HG03378 (cell line): ENCODE measurements at regions not wholly inside any gene's neighbourhood (a gene's known extent, or its start where the extent isn't known, plus 50 kb on each side); places are given as distances from the start of the nearest gene placed in this dataset.

Source experiments
- ATAC-seq: cut with Tn5 transposase; IDR thresholded peaks from one replicate; pipeline ENCODE4 v1.9.1; 2021; ENCODE audit warnings: mild to moderate bottlenecking, moderate library complexity; ENCODE audit not compliant: unreplicated experiment

DNA sequence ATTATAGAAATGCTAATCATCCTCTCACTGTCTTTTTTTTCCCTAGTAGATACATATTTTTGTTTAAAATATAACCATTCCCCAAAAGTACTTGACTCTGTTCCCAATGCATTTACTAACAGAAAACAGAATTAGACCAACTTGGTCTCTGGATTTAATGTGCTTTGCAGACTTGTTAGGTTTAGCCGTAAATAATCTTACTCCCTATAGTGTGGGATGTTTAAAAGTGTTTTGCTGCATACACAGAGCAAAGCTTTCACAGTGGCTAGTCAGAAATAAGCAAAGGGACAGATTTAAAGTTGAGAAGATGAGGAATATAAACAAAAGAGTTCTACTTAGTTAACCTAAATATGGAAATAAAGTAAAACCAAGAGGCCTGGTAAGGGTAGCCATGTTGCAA, 527.5 kb downstream of the HDGFL1 start:
- no peak for ATAC-seq

DNA sequence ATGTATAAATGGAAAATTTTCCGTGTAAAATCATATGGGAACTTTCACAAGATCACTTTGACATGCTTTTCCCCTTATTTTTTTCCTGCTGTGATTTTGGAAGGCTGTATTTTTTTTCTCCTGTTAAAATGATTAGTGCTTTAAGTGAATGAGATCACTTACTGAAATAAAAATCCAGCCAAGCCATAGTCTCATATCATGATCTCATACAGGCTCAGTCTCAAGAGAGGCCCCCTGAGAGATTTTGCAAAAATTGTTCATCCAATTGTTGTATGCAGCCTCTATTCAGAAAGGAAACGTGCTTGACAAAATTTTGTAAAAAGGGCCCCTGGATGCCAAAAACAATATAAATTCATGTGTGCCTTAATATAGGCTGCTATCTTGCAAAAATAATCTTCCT, 528.2 kb downstream of the HDGFL1 start:
- ATAC-seq = no peak

DNA sequence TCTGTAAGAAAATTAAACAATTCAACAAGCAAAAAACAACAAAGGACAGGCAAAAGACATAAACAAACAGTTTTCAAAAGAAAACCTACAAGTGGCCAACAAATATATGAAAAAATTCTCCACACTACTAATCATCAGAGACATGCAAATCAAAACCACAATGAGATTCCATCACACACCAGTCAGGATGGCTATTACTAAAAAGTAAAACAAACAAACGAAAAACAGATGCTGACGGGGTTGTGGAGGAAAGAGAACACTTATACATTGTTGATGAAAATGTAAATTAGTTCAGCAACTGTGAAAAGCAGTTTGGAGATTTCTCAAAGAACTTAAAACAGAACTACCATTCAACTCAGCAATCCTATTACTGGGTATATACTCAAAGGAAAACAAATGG, 537.6 kb downstream of the HDGFL1 start:
- ATAC-seq = no peak

DNA sequence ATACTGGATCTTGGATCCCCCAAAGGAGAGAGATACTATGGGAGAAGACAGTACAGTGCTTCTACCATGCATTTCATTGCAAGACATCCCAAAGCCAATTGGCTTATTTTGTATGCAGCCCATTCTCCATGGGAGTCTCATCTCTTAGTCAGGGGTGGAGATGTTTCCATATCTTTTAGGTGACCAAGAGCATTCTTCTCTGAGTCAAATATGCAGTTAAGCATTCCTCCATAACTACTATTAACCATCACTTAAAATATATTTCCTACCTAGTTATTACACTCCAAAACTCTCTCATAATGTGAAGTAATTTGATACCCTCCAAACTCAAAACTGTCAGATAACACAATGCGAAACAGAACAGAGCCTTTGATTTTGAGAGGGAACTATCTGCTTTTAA, 542.6 kb downstream of the HDGFL1 start:
- ATAC-seq = no peak

DNA sequence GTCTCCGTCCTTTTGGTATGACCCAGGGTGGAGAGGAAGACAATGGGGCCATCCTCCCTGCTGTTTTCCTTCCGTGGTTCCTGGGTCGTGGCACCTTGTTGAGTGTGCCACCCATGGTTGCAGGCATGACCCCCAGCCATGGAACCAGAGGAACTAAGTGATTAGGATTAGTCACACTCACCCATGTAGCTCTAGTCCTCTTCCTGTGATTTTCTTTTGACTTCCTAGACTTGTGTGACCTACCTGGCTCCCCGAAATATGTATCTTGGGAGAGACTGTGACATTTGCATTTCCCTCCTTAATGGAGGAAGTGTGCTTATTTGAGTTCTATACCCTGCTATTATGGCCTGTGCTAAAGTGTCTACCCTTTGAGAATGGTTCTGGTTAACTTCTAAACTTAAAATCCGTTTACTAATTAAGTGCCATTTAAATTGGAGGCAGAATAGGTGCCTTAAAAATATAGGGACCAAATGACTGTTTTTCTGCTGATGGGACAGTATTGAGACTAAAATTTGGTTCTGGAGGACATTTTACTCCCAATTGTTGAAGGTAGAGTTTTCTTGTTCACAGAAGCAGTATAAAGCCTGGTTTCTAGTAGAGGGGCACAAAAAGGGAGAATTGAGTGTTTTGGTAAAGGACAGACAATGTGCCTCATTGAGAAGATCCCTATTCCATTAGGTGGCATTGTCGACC, 545.6 kb downstream of the HDGFL1 start:
- ATAC-seq = no peak

DNA sequence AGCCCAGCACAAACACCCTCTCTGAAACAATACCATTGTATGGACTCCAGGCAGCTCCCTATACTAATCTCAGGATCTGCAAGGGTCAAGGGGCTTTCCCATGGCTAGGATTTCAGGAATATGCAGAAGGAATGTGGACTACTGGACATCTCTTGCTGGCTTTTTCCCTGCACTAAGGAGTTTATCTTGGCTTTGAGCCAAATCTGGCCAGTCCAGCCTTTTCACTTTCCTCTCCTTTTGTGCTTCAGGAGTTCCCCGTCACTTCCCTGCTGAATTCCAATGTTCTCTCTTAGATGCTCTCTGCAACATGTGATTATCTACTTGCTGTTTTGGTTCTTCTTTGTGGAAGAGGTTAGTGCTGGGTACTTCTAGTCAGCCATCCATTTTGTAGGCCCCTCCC, 568.2 kb downstream of the HDGFL1 start:
- no peak for ATAC-seq

DNA sequence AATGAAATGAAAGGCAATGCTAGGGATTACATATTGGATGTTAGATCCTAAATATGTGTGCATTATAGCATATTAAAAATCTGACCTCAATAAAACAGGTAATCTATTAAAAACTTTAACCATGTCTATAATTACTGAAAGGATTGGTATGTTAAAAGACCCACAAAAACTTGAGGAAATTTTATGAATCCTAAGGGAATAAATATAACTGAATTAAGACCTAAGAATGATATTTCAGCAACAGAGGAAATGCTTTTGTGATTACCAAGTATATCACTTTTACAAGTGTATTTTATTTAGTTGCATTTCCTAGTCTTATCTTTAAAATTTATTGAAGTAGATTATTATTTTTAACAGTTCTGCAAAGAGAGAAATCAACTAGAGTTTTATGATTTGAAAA, 571.5 kb downstream of the HDGFL1 start:
- ATAC-seq = no peak

DNA sequence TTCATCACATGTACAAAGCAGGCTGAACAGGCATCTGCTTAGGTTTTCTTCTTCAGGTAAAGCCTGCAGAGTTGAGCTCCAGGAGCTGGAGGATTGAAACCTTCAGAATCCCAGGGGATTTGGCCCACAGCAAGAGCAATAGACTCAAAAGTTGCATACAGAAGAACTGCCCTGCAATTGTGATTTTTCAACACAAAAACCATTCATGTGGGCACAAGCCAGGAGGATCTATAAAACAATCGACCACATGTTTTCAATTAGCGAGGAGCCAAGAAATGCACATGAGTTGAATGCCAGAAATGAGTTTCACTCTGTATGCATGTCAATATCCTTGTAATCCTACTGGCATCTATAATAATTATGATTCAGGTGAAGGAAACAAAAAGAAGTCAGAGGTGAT, 576.4 kb downstream of the HDGFL1 start:
- ATAC-seq = no peak

DNA sequence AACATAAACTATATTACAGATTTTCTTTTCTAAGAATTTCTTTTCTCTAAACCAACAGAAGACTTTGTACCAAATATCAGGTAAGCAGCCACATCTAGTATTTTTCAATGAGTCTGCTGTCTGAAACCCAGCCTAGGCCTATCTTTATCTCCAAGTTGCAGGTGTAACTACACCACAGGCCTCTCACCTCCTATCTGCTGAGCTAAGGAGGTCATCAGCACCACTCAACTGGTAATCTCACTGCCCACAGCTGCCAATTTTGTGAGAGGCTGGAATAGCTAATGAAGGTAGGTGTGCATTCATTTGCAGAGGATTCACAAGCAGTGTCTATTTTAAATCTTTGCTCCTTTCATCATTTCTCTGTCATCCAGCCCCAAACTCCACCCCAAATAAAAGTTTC, 584.8 kb downstream of the HDGFL1 start:
- ATAC-seq = no peak

DNA sequence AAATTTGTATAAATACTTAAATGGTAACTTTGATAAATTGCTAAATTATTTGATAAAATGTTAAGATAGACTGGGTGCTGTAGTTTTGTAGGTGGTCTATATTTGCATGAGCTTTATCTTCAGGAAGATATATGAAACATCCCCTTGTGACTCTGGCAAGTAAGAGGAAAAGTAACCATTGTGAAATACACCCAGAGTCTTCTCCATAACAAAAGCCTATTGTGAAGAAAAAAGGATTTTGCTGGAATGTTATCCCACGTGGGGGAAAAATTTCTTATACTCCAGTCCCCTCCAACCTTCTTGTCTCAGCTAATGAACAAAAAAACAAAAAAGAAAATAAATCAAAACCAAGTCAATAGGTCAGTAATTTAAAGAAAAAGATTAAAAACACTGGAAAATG, 600.7 kb downstream of the HDGFL1 start:
- ATAC-seq = no peak

DNA sequence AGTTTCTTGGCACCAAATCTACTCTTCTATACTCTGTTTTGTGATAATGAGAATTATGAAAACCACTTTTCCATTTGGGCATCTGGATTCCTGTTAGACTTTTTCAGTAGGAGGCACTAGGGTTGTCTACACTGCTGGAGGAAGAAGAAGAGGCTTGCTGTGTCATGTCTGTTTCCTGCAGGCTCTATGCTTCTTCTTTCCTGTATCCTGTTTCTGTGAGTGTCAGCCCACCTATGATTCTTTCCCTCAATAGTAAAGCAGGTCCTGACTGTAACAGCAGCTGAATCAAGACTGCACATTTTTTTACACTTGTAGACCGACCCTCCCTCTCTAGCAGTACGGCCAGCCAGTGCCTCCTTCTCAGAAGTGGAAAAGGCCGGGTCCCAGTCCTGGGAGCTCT, 603.9 kb downstream of the HDGFL1 start:
- ATAC-seq = no peak

DNA sequence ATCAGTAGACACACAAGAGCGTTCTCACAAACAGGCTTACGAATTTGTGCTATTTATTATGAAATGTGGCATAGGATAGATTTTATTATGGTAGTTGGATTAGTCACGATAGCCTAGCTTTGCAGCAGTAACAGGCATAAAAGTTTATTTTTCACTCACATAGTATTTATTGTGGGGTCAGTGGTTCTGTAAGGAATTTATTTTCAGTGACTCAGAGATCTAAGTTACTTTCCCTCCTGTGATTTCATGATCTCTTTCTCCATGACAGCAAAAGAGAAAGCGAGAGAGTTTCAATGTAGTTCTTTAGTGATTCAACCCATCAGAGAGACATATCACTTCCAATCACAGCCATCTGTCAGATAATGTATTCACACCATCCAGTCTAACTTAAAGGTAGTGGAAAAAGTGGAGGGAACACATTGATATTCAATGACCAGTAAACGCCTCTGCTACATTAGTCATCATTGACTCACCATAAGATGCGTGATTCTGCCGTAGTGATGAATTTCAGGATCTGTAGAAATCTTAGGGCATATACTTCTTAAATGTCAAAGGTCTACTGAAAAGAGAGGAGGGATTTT, 605.5 kb downstream of the HDGFL1 start:
- no peak for ATAC-seq

DNA sequence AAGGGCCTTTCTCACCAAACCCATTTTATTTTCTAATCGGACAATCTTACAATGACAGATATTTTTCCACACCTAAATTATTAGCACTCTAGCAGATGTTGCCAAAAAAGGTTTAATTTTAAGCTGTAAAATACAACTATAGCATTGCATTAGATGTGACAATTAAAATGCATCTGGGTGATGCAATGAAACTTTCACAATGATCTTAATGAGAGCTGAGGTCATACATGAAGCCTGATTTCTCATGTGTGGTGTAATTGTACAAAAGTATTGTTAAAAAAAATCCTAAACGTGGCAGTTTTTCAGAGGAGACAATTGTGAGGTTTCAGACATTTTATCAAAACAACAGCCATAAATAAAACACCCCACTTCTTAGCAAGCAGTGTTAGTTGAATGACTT, 606.0 kb downstream of the HDGFL1 start:
- ATAC-seq = no peak

DNA sequence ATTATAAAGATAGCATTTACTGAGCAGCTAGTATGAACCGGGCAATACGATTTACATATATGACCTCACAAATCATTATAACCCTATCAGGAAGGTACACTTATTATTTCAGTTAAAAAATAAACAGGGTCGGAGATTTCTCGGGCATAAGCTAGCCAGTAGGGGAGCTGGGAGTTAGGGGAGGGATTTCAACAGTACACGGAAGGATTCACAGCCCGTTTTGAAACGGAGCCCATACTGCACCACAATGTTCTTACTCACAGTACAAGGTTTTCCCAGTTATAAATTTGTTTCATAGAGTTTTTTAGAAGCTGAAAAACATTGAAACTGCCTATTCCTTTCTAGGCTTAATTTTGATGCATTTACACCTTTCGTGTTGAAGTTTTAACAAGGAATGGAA, 607.1 kb downstream of the HDGFL1 start:
- no peak for ATAC-seq

DNA sequence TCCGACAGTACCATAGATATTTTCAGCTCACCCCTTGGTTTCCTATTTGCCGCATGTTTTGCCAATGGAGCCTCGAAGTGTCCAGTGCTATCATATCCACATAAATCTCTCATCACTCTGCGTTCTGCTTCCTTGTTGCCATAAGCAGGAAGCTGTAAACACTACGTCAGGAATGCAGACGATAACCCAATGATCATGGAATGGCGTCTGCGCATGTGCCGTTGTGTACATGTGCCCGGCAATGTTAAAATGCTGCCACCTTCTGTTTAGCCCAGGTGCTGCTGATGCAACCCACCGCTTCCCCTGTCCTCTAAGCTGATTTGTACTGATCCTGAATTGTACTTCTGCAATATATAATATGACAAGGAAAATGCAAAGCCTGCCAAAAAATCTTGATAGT, 607.5 kb downstream of the HDGFL1 start:
- no peak for ATAC-seq

DNA sequence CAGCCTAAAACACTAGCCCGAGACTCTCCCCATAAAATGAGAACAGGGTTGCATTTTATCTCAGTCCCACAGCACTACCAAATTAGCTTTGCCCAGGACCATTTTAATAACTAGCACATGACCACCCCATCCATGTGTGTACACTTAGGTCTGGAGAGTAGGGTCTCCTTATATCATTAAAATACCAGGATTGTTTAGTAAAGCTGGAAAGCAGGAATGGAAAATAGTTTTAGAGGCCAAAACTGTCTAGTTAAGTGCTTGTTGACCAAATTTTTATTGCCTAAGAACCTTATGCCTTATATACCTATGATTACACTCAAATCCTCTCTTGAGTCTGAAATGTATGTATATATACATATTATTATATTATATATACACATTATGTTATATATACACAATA, 608.4 kb downstream of the HDGFL1 start:
- ATAC-seq = no peak

DNA sequence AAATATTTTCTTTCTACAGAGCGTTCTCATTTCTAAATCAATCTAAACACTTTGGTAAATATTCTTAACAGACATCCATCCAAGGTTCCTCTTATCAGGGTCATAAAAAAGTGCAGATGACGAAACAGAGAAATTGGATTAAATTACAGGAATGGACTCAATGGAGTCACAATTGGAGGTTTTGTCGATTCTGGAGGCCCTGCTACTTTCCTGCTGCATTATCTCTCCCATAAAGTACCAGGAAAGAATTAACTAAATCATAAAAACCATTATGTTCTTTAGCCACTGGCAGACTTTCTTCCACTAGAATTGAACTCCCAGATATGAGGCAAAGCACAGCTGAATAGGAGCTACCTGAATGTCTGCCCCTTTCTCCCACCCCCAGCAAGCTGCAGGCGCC, 610.6 kb downstream of the HDGFL1 start:
- no peak for ATAC-seq

DNA sequence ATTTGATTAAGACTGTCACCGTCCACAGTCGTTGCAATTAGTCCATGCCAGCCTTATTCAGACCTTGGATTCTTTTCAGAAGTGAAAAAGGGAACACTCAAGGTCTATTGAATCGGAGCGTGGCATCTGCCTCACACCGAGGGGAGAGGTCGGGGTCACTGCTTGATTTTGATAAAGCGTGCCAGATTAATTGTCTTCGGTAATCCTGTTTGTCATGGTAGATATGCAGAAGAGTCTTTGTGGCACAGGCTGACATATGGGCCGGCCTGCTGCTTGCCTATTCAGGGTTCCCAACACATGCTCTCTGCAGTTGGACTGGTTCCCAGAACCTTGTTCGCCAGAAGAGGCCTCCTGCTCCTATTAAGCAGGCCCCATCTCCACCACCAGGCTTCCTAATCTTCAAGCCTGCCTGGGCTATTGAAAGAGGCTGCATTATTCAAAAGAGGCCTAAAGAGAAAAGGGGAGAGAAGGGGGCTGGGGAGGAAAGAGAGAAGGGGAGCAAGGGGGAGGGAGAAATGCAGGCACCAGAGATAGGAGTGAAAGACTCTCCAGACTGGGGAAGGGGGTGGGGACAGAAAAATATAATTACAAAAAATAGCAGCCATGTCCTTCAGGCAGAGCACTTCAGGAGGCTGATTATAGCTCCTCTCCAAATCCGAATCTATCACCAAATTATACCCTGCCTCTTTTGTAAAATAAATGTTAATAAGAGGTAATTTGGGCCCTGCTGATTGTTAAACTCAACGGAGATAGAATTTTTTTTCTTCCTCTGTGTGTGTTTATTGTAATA, 611.3 kb downstream of the HDGFL1 start:
- no peak for ATAC-seq

DNA sequence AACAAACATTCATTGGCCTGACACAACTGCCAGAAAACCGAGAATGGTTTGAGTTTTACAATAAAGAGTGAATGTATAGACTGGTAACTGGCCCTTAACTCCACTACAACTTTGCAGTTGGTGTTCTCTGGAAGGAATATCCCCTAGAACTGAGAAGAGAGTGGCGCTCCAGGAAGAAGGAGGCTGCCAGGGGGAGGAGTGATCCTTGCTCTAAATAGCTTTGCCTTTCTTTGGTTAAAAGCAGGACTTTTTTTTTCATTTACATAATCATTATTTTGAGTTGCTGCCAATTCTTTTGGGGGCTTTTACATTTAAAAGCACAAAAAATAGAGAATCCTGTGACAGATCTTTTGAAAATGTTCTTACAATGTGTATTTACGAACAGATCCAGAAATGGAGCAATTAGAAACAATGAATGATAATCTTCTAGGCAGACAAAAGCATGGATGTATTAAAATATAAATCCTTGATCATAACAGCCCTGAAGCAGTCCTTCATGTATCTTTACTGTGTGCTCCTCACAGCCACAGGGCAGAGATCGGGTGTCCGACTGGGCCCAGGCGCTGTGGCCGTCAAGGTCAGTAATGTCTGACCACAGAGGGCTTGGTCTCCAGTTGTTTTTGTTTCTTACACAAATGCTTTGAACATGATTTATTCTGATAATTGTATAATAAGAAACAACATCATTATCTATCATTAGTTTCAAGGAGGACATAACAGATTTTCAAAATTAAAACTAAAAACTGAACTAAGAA, 612.2 kb downstream of the HDGFL1 start:
- no peak for ATAC-seq

DNA sequence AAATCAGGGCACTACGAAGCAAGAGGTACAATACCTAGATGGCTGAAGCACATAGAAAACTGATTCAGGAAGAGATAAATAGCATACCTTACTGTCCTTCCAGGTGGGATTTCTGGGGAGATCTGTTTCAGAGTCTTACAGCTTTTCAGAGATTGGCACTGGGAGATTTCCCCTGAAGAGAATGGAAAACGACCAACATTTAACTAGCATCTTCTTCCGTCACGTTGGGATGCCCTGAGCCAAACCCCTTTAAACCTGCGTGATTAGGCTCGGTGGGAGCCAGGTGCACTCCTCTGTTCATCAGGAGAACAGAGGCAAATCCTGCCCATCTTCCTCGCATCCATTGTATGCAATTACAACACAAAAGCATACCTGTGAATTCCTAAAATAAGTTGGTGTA, 614.5 kb downstream of the HDGFL1 start:
- no peak for ATAC-seq

DNA sequence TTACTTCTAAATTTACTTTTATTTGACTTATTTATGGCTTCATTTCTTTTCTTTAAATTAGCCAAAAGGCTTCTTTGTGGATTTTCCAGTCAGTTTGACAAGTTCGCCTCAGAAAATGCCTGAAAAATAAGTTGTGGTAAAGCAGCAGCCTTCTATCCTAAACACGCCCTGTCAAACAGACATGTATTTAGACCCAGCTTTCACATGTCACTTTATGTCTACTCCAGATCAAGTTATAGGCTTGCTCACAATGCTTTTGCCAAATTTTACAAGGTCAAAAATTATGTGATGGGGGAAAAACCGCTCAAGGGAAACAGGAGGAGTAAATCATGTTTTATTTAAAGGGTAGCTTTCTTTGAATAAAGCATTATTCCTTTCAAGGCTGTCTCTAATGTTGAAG, 615.0 kb downstream of the HDGFL1 start:
- ATAC-seq = no peak

DNA sequence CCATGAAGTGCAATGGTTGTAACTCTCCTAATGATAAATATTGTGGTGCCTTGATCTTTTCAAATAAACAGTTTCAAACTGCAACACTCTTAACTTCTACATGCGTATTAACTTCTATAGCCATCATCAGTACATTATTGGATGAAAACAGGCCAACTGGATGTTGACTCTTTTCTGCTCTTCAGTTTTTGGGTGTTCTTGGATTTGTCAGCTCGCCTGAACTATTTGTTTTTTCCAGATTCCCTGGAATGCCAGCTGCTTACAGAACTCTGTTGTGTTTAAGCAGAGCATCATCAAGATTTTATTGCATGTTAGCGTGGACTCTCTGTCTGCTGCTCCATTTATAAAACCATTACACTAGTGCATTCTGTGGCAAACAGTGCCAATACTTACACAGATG, 626.1 kb downstream of the HDGFL1 start:
- no peak for ATAC-seq
